K562 (cell line): ENCODE measurements at regions not wholly inside any gene's neighbourhood (a gene's known extent, or its start where the extent isn't known, plus 50 kb on each side); places are given as distances from the start of the nearest gene placed in this dataset.
A peak's percentile ranks its signal among the peaks of the same experiment; 100 is the strongest.

Source experiments
- ATAC-seq: fragments of 200-7000 bp; cut with Tn5 transposase; 3 replicates; pipeline ENCODE4 v1.9.1; 2020; ENCODE audit warnings: moderate library complexity
- BruUV-seq: library from RNA; stranded (reverse); fragments of 400-500 nt; replicated peaks from 2 replicates; lab custom pipeline; 2021; lab: Mats Ljungman, UMichigan
- CTCF ChIA-PET: fragments of 300-600 bp; formaldehyde crosslinking; extraction: SDS; loops from one replicate; lab custom pipeline; 2021; ENCODE audit warnings: low intra/inter-chr PET ratio; lab: Yijun Ruan, JAX
- POLR2A ChIA-PET: fragments of 300-600, 350-650 bp; sonication (Branson Sonifier 250); formaldehyde crosslinking; extraction: SDS; loops from one replicate; lab custom pipeline; 2021; ENCODE audit warnings: antibody characterized with exemption, inconsistent platforms; lab: Yijun Ruan, JAX
- DNase-seq, 4 experiments: peaks; one replicate each; pipeline versions ENCODE4 v3.0.0 to v3.0.0-alpha.2; 2011 to 2018; ENCODE audit warnings: low spot score in 3 of 4, mixed read lengths in 3 of 4; ENCODE audit errors: extremely low read depth in 1 of 4
- FAIRE-seq: peaks from 2 replicates; lab custom pipeline; 2011; peaks lifted over from hg19 to GRCh38; lab: Jason Lieb, UNC
- H2AFZ ChIP-seq: 2 replicates; pipeline ENCODE4 v1.6.0; 2011; ENCODE audit warnings: low read depth, low read length, control low read depth, inconsistent platforms
- H3K27ac ChIP-seq: fragments of 200-600 bp; 3 replicates; pipeline ENCODE4 v1.8.0; 2011; ENCODE audit warnings: low read depth, mild to moderate bottlenecking, control low read depth, inconsistent platforms, low read length, moderate library complexity, mixed read lengths; ENCODE audit errors: extremely low read depth
- H3K27me3 ChIP-seq, 2 experiments: fragments of 300-600 bp in 1 of 2; 2 replicates in 1 of 2; 3 replicates in 1 of 2; pipeline versions ENCODE4 v1.6.0 to v1.8.0; 2011; ENCODE audit warnings: inconsistent platforms in 2 of 2, low read length in 2 of 2, mild to moderate bottlenecking in 1 of 2, mixed read lengths in 1 of 2, moderate library complexity in 1 of 2; ENCODE audit not compliant: control insufficient read depth in 2 of 2, insufficient read depth in 2 of 2
- H3K36me3 ChIP-seq: fragments of 300-600 bp; 3 replicates; pipeline ENCODE4 v1.8.0; 2011; ENCODE audit warnings: mild to moderate bottlenecking, low read length, inconsistent platforms; ENCODE audit not compliant: control insufficient read depth, insufficient read depth
- H3K4me1 ChIP-seq, 2 experiments: fragments of 200-600 bp in 1 of 2; replicated peaks in 1 of 2; 2 replicates in 1 of 2; 3 replicates in 1 of 2; pipeline versions ENCODE4 v1.5.1 to v1.8.0; 2011; ENCODE audit warnings: inconsistent platforms in 2 of 2, low read length in 2 of 2, mild to moderate bottlenecking in 1 of 2, mixed read lengths in 1 of 2, moderate library complexity in 1 of 2; ENCODE audit not compliant: control insufficient read depth in 2 of 2, insufficient read depth in 2 of 2
- H3K4me2 ChIP-seq: 2 replicates; pipeline ENCODE4 v1.6.1; 2011; ENCODE audit warnings: low read length, control low read depth, inconsistent platforms, mixed read lengths; ENCODE audit not compliant: insufficient read depth
- H3K4me3 ChIP-seq: fragments of 200-600 bp; sonication (generic), shearing (Covaris generic); 2 replicates; pipeline ENCODE4 v1.5.1; 2016; ENCODE audit warnings: control low read depth, inconsistent platforms
- H3K79me2 ChIP-seq: fragments of 200-600 bp; 3 replicates; pipeline ENCODE4 v1.8.0; 2011; ENCODE audit warnings: low read length, inconsistent platforms; ENCODE audit not compliant: control insufficient read depth, insufficient read depth
- H3K9ac ChIP-seq, 2 experiments: 2 replicates each; pipeline versions ENCODE4 v1.6.0 to v1.6.1; 2011; ENCODE audit warnings: low read depth in 2 of 2, low read length in 2 of 2, control low read depth in 1 of 2, inconsistent platforms in 1 of 2, mild to moderate bottlenecking in 1 of 2, mixed read lengths in 1 of 2; ENCODE audit not compliant: insufficient read depth in 1 of 2
- H3K9me1 ChIP-seq: one replicate; pipeline ENCODE4 v1.6.0; 2011; ENCODE audit warnings: inconsistent platforms, mild to moderate bottlenecking, low read length, moderate library complexity; ENCODE audit not compliant: control insufficient read depth, insufficient read depth
- H3K9me3 ChIP-seq: replicated peaks from 2 replicates; pipeline ENCODE4 v1.5.1; 2011; ENCODE audit warnings: low read depth, low read length, inconsistent platforms; ENCODE audit not compliant: control insufficient read depth, insufficient read depth
- H4K20me1 ChIP-seq: replicated peaks from 2 replicates; pipeline ENCODE4 v1.6.1; 2011; ENCODE audit warnings: low read length, inconsistent platforms, mixed read lengths; ENCODE audit not compliant: control insufficient read depth, insufficient read depth
- CBX3 ChIP-seq, 2 experiments: IDR thresholded peaks; 1 replicate in 1 of 2; 2 replicates in 1 of 2; pipeline ENCODE4 v1.6.1; 2012; ENCODE audit warnings: inconsistent platforms in 2 of 2, low read length in 2 of 2, borderline replicate concordance in 1 of 2, control low read depth in 1 of 2
- CTCF ChIP-seq, 3 experiments: IDR thresholded peaks in 2 of 3; conservative IDR thresholded peaks in 1 of 3; 2 replicates each; pipeline ENCODE4 v1.5.1; 2011 to 2012; ENCODE audit warnings: low read length in 3 of 3, mild to moderate bottlenecking in 3 of 3, control low read depth in 2 of 3, improper control_type of control experiment in 1 of 3, inconsistent platforms in 1 of 3, low read depth in 1 of 3, mixed read lengths in 1 of 3, moderate library complexity in 1 of 3; ENCODE audit not compliant: insufficient read depth in 2 of 3
- EHMT2 ChIP-seq: fragments of 450-650 bp; IDR thresholded peaks from 2 replicates; pipeline ENCODE4 v1.6.1; 2018; ENCODE audit warnings: antibody characterized with exemption
- NFIC ChIP-seq: fragments of 450-650 bp; IDR thresholded peaks from 2 replicates; pipeline ENCODE4 v1.6.1; 2017; ENCODE audit warnings: mild to moderate bottlenecking, inconsistent platforms
- NFIX ChIP-seq: fragments of 250-450 bp; sonication (Bioruptor Pico); IDR thresholded peaks from 2 replicates; pipeline ENCODE4 v1.4.0; 2020; ENCODE audit warnings: low read depth, mild to moderate bottlenecking, moderate library complexity
- ZNF24 ChIP-seq: fragments of 450-650 bp; IDR thresholded peaks from 2 replicates; pipeline ENCODE4 v1.6.1; 2016
- ZNF695 ChIP-seq: fragments of 450-650 bp; formaldehyde crosslinking; IDR thresholded peaks from 2 replicates; pipeline ENCODE4 v1.4.0; 2020; ENCODE audit warnings: mild to moderate bottlenecking, moderate library complexity
- WGBS: fragments of 100-300 bp; shearing (Covaris generic); methylation state at CpG from one replicate; pipeline ENCODE4 v1.1.6; 2016; ENCODE audit warnings: low coverage, mixed read lengths; ENCODE audit not compliant: insufficient coverage; ENCODE audit errors: missing lambda C conversion rate; 5-methylcytosine and 5-hydroxymethylcytosine counted together
- in situ Hi-C: fragments of 300-500 bp; cut with MboI; formaldehyde crosslinking; loops from 4 replicates; pipeline ENCODE4 v1.15.0; 2018; ENCODE audit warnings: inconsistent platforms, mixed read lengths
- intact Hi-C: fragments of 100-400 bp; cut with micrococcal nuclease; formaldehyde crosslinking; loops from 2 replicates; pipeline ENCODE4 v1.14.2; 2022
- TF ChIP-seq, protein P1 (sequence below): fragments of 450-650 bp; formaldehyde crosslinking; IDR thresholded peaks from 2 replicates; pipeline ENCODE4 v1.4.0; 2020; ENCODE audit warnings: mild to moderate bottlenecking, moderate library complexity

DNA sequence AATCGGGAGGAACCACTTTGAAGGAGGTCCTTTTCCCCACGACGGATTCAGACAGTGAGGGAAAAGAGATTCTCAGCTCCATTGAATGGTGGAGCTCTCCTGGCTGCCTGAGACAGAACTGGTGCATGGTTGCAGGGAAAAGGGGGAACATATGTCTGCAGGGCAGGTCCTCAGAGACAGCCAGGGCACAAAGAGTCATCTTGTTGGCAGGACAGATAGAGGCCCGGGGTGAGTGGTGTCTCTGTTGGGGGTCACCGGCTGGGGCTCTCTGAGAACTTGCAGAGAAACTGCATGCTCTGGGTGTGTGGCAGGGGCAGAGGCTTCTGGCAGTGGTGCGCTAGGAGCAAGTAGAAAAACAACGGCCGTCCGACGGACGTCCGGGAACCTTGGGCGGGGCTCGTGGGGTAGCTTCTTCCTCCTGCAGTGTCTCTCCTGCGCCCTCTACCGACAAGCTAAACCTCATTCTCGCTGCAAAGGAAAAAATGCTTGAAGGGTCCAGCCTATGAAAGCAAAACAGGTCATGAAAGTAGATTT, 94.3 kb downstream of the CDCA7 start (continued):
- TF ChIP-seq ZNF695 (CRISPR knock-in tag) (no peak), CBX3 (IDR thresholded peaks at IDR 0.05; ENCODE audit: borderline replicate concordance in 1 of 2, low read length in 2 of 2) (peak in 1 of 2 experiments; percentile 56; a peak in 1 of 3 replicates), CTCF (IDR thresholded peaks at IDR 0.05 in 2 of 3, conservative IDR thresholded peaks at IDR 0.05 in 1 of 3; ENCODE audit: insufficient read depth in 2 of 3, low read depth in 1 of 3, low read length in 3 of 3) (peak; percentile 87 to 92 (median 91)), EHMT2 (peak; percentile 90), ZNF24 (0 out of 2 replicates have a peak, but pooled peaks have one; percentile 44)
- TF ChIP-seq, protein P1, sequence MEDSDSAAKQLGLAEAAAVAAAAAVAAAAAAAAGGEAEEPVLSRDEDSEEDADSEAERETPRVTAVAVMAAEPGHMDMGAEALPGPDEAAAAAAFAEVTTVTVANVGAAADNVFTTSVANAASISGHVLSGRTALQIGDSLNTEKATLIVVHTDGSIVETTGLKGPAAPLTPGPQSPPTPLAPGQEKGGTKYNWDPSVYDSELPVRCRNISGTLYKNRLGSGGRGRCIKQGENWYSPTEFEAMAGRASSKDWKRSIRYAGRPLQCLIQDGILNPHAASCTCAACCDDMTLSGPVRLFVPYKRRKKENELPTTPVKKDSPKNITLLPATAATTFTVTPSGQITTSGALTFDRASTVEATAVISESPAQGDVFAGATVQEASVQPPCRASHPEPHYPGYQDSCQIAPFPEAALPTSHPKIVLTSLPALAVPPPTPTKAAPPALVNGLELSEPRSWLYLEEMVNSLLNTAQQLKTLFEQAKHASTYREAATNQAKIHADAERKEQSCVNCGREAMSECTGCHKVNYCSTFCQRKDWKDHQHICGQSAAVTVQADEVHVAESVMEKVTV (CRISPR knock-in tag) = peak; percentile 39; the same call in 1 of the 2 replicates

DNA sequence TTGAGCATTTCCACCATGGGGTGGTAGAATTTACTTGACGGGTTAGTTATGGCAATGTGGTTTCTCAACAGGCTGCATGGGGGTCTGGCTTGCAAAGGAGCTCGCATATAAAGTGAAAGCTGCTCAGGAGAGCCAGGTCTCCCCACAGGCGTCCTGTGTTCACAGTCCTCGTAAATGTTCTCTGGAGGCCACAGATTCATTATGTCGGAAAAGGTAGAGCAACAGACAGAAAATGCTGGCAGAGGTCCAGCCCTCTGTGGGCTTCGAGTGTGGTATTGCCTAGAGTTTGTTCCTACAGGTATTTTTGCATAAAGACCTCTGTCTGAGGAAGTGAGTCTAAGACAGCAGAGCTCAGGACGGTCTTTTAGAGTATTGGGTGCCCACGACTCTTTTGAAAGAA, 96.4 kb downstream of the CDCA7 start:
- WGBS = under 1% methylated on average over 8 of the region's 8 CpGs
- no peaks in the 10 kb centered on the region; the same call in 1 of the 2 replicates for H4K20me1 ChIP-seq
- H3K36me3 ChIP-seq = no peaks in the 10 kb centered on the region
- H3K4me1 ChIP-seq = no peaks in the 10 kb centered on the region
- no peak overlapping the region for H3K27ac ChIP-seq
- no peaks in the 10 kb centered on the region for H3K9me1 ChIP-seq
- FAIRE-seq (no peak), ATAC-seq (no peak), DNase-seq (no peak)
- ChIA-PET POLR2A (no interaction called here), CTCF (interaction anchor here (0.6 kb wide), 1 partner anchor 42 kb away, joined by 8 read pairs; no protein-coding TSS in a partner anchor)
- peaks cover 10 to 16% of the 10 kb centered on the region in 2 experiments; a peak in 4 of 5 replicates for H3K27me3 ChIP-seq
- H3K79me2 ChIP-seq = no peaks in the 10 kb centered on the region
- H3K9me3 ChIP-seq = peaks cover 3% of the 10 kb centered on the region; the same call in 1 of the 2 replicates
- H3K4me2 ChIP-seq = no peak overlapping the region
- no peak overlapping the region for H3K9ac ChIP-seq
- BruUV-seq = no TSS peak
- intact Hi-C loops = no loop called here
- H2AFZ ChIP-seq = no peak overlapping the region
- TF ChIP-seq NFIC (peak; percentile 18; the same call in 1 of the 2 replicates), NFIX (no peak)
- in situ Hi-C loops = no loop called here
- H3K4me3 ChIP-seq = no peak overlapping the region
